ENCODE measurements at regions not wholly inside any gene's neighbourhood (a gene's known extent, or its start where the extent isn't known, plus 50 kb on each side); places are given as distances from the start of the nearest gene placed in this dataset.

GRCh38 chrX:98371994-98372393, 1488.3 kb downstream of the RPA4 start:
- DNase-seq = no peak

- DNase-seq = no peak
Observed at GRCh38 chrX:98379134-98379533, 1495.4 kb downstream of the RPA4 start.

- DNase-seq = no peak
Observed at GRCh38 chrX:98380106-98380505, 1496.4 kb downstream of the RPA4 start.

GRCh38 chrX:98380556-98380955, 1496.8 kb downstream of the RPA4 start:
- DNase-seq = no peak

- DNase-seq = no peak
Observed at GRCh38 chrX:98398542-98398941, 1514.8 kb downstream of the RPA4 start.

GRCh38 chrX:98405376-98405775, 1521.7 kb downstream of the RPA4 start:
- DNase-seq = no peak

GRCh38 chrX:98407584-98407983, 1523.9 kb downstream of the RPA4 start:
- no peak for DNase-seq

- DNase-seq = no peak
Observed at GRCh38 chrX:98409867-98410266, 1526.2 kb downstream of the RPA4 start.

GRCh38 chrX:98412058-98412457, 1528.3 kb downstream of the RPA4 start:
- DNase-seq = no peak

GRCh38 chrX:98422536-98422935, 1538.8 kb downstream of the RPA4 start:
- no peak for DNase-seq

- no peak for DNase-seq
Observed at GRCh38 chrX:98432413-98432812, 1548.7 kb downstream of the RPA4 start.

- no peak for DNase-seq
Observed at GRCh38 chrX:98448524-98448923, 1564.8 kb downstream of the RPA4 start.

GRCh38 chrX:98452456-98452855, 1568.7 kb downstream of the RPA4 start:
- no peak for DNase-seq

- no peak for DNase-seq
Observed at GRCh38 chrX:98459669-98460068, 1576.0 kb downstream of the RPA4 start.

GRCh38 chrX:98480606-98481005, 1596.9 kb downstream of the RPA4 start:
- no peak for DNase-seq

- DNase-seq = no peak
Observed at GRCh38 chrX:98481636-98482035, 1597.9 kb downstream of the RPA4 start.

- no peak for DNase-seq
Observed at GRCh38 chrX:98490670-98491069, 1607.0 kb downstream of the RPA4 start.

GRCh38 chrX:98501426-98501825, 1617.7 kb downstream of the RPA4 start:
- DNase-seq = no peak

GRCh38 chrX:98506907-98507306, 1623.2 kb downstream of the RPA4 start:
- no peak for DNase-seq

GRCh38 chrX:98514032-98514431, 1630.3 kb downstream of the RPA4 start:
- no peak for DNase-seq

- no peak for DNase-seq
Observed at GRCh38 chrX:98516120-98516519, 1632.4 kb downstream of the RPA4 start.

GRCh38 chrX:98523026-98523425, 1639.3 kb downstream of the RPA4 start:
- no peak for DNase-seq

- DNase-seq = no peak
Observed at GRCh38 chrX:98523521-98523920, 1639.8 kb downstream of the RPA4 start.

- DNase-seq = no peak
Observed at GRCh38 chrX:98548519-98548918, 1664.8 kb downstream of the RPA4 start.

GRCh38 chrX:98568795-98569194, 1685.1 kb downstream of the RPA4 start:
- no peak for DNase-seq

Data from right lung (tissue), 2 donors.